Endothelial cell of umbilical vein (primary cell): ENCODE measurements at regions not wholly inside any gene's neighbourhood (a gene's known extent, or its start where the extent isn't known, plus 50 kb on each side); places are given as distances from the start of the nearest gene placed in this dataset.

Experiments used
- POLR2A ChIP-seq: IDR thresholded peaks from 2 replicates; pipeline ENCODE4 v1.6.1; 2012; ENCODE audit warnings: low read depth, mild to moderate bottlenecking, control low read depth, low read length
- POLR2AphosphoS5 ChIP-seq: IDR thresholded peaks from 2 replicates; pipeline ENCODE4 v1.6.1; 2012; ENCODE audit warnings: low read depth, mild to moderate bottlenecking, control low read depth, low read length, moderate library complexity; ENCODE audit not compliant: insufficient read depth
- TF ChIP-seq, protein P1 (sequence below), 2 donors: IDR thresholded peaks; 1 replicate in 1 of 2; 2 replicates in 1 of 2; pipeline ENCODE4 v1.5.1; 2011; ENCODE audit warnings: low read length in 2 of 2, mild to moderate bottlenecking in 2 of 2, moderate library complexity in 2 of 2, control low read depth in 1 of 2, inconsistent platforms in 1 of 2, low read depth in 1 of 2; ENCODE audit not compliant: insufficient read depth in 1 of 2; ENCODE audit errors: extremely low read depth in 1 of 2

DNA sequence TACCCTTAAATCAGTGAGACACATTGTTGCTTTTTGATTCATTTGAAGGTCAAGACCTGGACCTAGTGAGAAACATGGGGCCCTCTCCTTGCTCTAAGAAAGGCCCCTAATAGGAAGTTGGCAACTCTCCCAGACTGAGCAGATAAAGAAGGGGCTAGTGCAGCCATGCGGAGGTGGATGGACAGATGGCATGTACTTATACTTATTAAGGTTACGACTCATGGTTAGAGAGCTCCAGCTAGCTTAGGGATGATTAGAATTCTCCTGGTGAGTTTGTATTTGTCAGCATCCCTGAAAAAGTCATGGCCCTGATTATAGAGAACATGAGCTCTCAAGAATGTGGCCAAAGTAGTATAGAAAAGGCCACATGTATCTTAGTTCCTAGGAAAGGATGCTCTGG, 112.1 kb upstream of the BDNF start:
- no peak for TF ChIP-seq POLR2AphosphoS5
- no peak for TF ChIP-seq POLR2A
- TF ChIP-seq, protein P1, sequence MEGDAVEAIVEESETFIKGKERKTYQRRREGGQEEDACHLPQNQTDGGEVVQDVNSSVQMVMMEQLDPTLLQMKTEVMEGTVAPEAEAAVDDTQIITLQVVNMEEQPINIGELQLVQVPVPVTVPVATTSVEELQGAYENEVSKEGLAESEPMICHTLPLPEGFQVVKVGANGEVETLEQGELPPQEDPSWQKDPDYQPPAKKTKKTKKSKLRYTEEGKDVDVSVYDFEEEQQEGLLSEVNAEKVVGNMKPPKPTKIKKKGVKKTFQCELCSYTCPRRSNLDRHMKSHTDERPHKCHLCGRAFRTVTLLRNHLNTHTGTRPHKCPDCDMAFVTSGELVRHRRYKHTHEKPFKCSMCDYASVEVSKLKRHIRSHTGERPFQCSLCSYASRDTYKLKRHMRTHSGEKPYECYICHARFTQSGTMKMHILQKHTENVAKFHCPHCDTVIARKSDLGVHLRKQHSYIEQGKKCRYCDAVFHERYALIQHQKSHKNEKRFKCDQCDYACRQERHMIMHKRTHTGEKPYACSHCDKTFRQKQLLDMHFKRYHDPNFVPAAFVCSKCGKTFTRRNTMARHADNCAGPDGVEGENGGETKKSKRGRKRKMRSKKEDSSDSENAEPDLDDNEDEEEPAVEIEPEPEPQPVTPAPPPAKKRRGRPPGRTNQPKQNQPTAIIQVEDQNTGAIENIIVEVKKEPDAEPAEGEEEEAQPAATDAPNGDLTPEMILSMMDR (IDR thresholded peaks at IDR 0.05; ENCODE audit: extremely low read depth in 1 of 2, insufficient read depth in 1 of 2, low read depth in 1 of 2, low read length in 2 of 2), result no peak
